T-helper 22 cell (primary cell): ENCODE measurements at regions not wholly inside any gene's neighbourhood (a gene's known extent, or its start where the extent isn't known, plus 50 kb on each side); places are given as distances from the start of the nearest gene placed in this dataset.
"Not testable (repeated sequence)": the region's sequence is repeated elsewhere in the genome, so short reads cannot be mapped to it uniquely, and the experiment has no call there.

ENCODE experiments used
- DNase-seq: peaks from one replicate; pipeline ENCODE4 v3.0.0-alpha.2; 2020; ENCODE audit warnings: low read depth

- DNase-seq = not testable (repeated sequence)
Observed at GRCh38 chr1:161454865-161455707, 50.2 kb upstream of the FCGR2A start.

- not testable (repeated sequence) for DNase-seq
Observed at GRCh38 chr1:161453950-161454864, 51.0 kb upstream of the FCGR2A start.

GRCh38 chr1:161451698-161452348 lies 53.4 kb upstream of the FCGR2A start:
- DNase-seq = not testable (repeated sequence)

GRCh38 chr1:161447760-161448332 lies 57.4 kb upstream of the FCGR2A start:
- not testable (repeated sequence) for DNase-seq

GRCh38 chr1:161447040-161447759 lies 58.1 kb upstream of the FCGR2A start:
- not testable (repeated sequence) for DNase-seq

GRCh38 chr1:161444725-161445124 lies 60.5 kb upstream of the FCGR2A start:
- not testable (repeated sequence) for DNase-seq

GRCh38 chr1:161444255-161444654 lies 61.0 kb upstream of the FCGR2A start:
- not testable (repeated sequence) for DNase-seq

GRCh38 chr1:161440312-161440894 lies 64.9 kb upstream of the FCGR2A start:
- peak; percentile 16 for DNase-seq

- DNase-seq = no peak
Observed at GRCh38 chr1:161439280-161440232, 65.7 kb upstream of the FCGR2A start.

GRCh38 chr1:161433191-161433590 lies 65.5 kb upstream of the CFAP126 start:
- DNase-seq = not testable (repeated sequence)

GRCh38 chr1:161432091-161432490 lies 64.4 kb upstream of the CFAP126 start:
- DNase-seq = no peak

- no peak for DNase-seq
Observed at GRCh38 chr1:161427733-161428516, 60.2 kb upstream of the CFAP126 start.

GRCh38 chr1:161422914-161423313 lies 55.2 kb upstream of the CFAP126 start:
- DNase-seq = not testable (repeated sequence)

GRCh38 chr1:161421456-161421855 lies 53.8 kb upstream of the CFAP126 start:
- DNase-seq = no peak

GRCh38 chr1:161420763-161421455 lies 53.2 kb upstream of the CFAP126 start:
- no peak for DNase-seq

GRCh38 chr1:161417536-161417935 lies 49.9 kb upstream of the CFAP126 start:
- DNase-seq = not testable (repeated sequence)
